CD4-positive, alpha-beta T cell treated with Interleukin-21 for 1 hour (primary cell): ENCODE measurements at regions not wholly inside any gene's neighbourhood (a gene's known extent, or its start where the extent isn't known, plus 50 kb on each side); places are given as distances from the start of the nearest gene placed in this dataset.
A peak's percentile ranks its signal among the peaks of the same experiment; 100 is the strongest.
"Not testable (repeated sequence)": the region's sequence is repeated elsewhere in the genome, so short reads cannot be mapped to it uniquely, and the experiment has no call there.

Source experiments
- DNase-seq: peaks from one replicate; pipeline ENCODE4 v3.0.0-alpha.2; 2020

DNA sequence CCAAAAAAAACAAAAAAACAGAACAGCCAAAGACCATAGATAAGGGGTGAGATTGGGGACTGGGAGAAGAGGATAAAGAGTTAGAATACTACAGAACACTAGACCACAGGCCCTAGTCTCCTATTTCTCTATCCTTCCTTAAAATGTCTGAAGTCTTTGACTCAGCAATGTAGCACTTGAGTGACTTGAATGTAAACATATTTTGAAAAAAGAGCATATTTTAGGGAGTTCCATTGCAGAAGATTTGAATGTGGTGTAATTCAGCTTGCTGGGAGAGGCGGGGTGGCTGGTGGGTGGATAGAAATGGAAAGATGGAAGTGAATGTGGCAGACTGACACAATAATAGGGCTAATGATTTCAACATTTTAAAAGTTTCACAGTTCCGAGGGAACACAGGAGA lies 144.9 kb downstream of the CHIC2 start:
- no peak for DNase-seq

DNA sequence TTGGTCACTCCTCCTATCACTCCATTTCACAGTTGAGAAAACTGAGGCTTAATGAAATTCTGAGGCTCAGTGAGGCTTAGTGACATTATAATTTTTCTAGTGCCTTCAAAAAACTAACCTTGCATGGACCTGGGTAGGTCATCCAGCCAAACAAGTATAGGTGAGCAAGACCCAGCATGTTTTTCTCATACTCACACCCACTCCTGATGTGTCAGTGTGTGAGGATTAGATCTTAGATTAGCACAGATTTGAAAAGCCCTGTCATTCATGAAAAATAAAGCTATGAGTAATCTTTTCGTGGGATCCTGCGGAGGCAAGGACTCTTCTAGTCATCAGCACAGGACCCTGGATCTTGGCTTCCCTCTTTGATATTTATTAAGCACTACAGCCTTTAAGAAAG lies 146.7 kb downstream of the CHIC2 start:
- no peak for DNase-seq

DNA sequence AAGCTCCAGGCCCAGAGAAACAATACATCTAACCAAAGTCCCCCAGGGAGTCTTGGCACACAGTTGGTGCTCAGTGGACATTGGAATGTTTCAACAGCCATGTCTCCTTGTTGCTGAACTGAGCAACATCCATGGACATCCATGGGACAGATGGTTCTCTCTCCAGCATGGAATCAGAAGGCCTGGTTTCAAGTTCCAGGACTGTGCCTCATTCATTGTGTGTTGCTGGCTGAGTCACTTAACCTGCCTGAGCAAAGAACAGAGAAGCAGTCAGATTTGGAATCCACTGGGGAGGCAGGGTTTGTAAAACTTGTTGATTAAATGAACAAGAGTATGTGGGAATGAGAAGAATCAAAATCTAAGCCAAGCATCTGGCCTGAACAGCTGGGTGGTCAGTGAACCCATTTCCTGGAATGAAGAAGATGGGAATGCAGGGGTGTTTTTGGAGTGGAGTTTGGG lies 147.9 kb downstream of the CHIC2 start:
- no peak for DNase-seq

DNA sequence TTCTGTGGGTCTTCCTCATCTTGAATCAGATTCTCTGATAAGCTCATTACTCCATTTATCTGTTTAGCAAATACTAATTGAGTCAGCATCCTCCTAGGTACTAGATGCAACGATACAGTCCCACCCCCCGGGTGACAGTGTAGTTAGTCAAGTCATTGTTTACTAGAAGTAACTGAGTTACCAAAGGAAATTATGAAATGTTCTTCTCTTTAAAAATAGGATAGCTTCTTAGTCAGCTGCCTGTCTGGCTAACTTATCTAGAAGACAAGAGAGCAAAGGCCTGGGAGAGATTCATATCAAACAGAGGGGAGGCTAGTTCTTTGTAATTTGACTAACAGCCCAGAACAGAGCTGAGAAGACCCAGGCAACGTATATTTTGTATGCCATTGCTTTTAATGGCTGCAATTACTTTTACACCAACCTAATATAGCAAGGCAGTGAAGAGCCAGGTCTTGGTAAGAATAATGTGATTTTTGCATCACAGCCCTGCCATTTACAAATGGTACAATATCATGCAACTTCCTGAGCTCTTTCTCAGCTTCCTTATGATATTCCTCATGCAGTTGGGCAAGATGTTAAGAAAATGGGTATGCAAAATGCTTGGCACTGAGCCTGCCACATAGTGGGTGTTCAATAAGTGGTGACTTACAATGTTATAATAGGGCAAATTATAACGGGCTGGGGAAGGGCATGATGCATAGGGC lies 149.9 kb downstream of the CHIC2 start:
- no peak for DNase-seq

DNA sequence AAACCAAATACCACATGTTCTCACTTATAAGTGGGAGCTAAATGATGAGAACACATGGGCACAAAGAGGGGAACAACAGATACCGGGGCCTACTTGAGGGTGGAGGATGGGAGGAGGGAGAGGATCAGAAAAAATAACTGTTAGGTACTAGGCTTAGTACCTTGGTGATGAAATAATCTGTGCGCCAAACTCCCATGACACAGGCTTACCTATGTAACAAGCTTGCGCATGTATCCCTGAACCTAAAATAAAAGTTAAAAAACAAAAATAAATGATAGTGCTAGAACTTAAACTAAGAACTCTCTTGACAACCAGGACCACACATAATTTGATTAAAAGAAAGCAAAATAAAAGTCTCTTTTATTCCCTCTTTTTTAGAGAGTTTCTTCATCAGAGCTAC lies 150.6 kb downstream of the CHIC2 start:
- no peak for DNase-seq

DNA sequence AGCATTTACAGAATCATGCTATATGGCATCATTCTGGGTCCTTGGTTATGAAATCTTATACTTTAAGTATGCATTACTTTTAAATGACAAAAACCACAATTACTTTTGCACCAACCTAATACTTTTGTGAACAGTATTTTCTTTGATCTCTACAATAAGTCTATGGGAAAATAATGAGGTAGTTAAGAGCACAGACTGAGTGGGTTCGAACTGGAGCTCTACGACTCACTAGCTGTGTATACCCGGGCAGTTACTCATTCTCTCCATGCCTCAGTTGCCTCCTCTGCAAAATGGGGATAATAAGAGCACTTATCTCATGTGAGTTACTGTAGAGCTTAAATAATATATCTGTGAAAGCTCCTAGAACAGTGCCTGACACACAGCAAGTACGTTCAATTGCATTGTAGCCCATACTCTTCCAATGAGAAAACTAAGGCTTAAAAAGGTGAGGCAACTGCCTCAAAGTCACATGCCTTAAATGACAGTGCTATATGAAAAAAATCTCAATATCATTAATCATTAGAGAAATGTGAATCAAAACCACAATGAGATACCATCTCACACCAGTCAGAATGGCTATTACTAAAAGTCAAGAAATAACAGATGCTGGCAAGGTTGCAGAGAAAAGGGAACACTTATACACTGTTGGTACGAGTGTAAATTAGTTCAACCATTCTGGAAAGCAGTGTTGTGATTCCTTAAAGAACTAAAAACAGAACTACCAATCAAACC lies 151.5 kb downstream of the CHIC2 start:
- DNase-seq: no peak

DNA sequence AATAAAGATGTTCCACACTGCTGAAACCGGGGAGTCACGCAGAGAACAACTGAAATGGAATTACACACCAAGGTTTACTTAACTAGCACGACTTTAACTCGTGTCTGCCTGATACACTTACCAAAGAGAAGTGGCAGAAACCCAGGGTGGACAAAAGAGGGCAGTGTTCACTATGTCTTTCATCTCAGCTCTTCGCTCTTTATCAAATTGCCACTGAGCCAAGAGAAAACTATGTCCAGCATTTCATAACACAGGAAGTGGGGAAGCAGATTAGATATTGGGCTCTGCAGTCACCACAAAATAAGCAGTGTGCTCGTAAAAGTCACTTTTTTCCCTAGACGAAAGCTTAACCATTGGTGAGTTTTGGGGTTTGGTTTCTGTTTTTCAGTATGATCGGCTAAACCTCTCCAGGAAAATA lies 155.7 kb downstream of the CHIC2 start:
- peak; percentile 24 for DNase-seq

DNA sequence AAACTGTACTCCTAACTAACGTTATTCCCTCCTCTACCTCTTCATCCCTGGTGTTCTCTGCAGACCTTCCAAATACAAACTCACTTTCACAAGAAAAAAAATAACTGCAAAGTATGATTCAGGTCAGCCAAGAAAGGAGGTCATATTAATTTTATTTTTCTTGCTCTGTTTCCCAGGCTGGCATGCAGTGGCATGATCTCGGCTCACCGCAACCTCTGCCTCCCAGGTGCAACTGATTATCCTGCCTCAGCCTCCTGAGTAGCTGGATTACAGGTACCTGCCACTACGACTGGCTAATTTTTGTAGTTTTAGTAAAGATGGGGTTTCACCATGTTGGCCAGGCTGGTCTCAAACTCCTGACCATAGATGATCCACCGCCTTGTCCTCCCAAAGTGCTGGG lies 156.6 kb downstream of the CHIC2 start:
- DNase-seq: no peak

DNA sequence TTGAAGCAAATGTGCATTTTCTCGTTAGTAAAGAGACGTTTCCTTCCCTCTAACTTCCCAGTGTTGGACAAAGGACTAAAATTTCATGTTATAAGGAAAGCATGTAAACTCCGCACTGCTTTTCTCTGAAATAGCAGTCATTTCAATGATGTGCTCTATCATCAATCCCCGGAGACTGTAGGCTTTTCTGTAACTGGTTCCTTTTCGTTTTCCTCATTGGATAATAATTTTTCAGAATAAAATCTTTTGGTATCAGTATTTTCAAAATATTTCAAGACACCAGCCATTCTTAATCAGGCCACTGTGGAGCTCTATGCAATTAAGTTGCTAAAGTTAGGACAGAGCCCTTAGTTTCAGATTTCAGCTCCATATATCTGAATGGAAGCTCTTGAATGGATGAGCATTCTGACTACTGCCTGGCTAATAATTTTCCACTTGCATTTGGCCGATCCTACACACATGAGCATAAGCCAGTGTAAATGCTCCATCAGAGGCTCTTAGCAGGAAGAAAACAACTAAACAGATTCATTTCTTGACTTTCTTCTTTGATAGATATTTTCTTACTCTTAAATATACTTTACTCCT lies 157.7 kb downstream of the CHIC2 start:
- DNase-seq: no peak

DNA sequence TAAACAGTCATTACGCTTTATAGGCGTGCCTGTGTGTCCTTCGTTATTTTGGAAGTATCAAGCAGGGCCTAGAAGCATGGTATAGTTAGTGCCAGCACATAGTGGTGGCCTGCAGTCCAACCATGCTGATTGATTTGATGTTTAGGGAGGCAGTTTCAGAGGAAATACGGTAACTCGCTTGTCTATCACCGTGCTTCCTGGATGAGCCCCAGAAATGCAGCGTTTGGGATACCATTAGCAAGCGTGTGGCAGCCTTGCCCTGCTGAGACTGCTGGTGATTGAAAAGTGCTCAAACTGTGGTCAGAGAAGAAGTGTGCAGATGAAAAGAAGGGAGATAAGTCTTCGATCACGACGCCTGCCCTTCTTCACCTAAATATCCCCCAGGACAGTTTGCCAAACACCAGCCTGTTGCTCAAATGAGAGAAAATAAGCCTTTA lies 158.4 kb downstream of the CHIC2 start:
- DNase-seq: no peak

DNA sequence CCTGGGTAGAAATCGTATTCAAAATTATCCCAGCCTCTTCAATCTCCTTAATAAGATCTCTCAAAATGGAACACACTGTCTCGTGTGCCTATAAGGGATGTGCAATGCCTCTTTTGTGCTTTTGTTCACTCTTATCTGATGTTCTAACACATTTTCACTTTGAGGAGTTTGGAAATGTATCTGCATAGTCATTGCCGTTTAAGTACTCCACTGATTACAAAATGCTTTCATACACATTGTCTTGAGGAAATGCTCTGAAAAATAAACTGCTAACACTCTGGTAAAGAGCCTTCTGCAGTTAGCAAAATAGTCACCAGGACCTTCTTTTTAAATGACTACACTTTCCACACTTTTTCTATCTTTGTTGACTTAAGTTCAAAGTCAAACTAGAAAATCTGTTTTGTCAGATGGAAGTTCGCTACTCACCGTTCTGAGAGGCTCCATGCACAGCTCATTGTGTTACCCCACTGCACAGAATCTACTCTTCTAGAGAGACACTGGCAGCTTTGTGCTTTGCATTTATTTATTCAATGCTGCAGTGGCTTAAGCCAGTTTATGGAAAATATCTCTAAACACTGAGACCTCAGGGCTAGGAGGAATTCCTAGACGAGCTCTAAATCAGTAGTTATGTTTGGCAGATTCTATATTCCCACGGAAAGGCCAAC lies 159.0 kb downstream of the CHIC2 start:
- no peak for DNase-seq

DNA sequence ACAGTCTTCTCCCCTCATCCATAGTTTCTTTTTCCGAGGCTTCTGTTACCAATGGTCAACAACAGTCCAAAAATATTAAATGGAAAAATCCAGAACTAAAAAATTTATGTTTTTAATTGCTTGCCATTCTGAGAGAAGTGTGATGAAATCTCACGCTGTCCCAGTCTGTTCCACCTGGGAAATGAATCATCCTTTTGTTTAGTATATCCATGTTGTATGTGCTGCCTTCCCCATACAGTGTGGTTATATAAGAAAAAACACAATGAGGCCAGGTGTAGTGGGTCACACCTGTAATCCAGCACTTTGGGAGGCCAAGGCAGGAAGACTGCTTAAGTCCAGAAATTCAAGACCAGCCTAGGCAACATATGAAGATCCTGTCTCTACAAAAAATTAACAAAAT lies 161.6 kb downstream of the CHIC2 start:
- no peak for DNase-seq

DNA sequence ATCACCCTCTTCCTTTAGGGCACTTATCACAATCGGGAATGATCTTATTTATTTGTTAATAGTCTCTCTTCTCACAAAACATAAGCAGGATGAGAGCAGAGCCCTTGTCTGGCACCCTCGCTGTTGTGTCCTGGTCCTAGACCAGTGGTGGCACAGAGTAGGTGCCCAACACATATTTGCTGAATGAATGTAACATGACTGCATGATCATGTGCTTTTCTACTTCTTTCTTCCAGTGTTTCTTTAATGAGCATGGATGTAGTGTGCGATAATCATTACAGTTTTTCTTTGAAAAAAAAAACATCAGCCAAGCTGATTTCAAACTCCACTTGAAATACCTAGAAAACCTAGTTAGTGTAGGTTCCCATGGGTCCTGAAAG lies 164.1 kb downstream of the CHIC2 start:
- no peak for DNase-seq

DNA sequence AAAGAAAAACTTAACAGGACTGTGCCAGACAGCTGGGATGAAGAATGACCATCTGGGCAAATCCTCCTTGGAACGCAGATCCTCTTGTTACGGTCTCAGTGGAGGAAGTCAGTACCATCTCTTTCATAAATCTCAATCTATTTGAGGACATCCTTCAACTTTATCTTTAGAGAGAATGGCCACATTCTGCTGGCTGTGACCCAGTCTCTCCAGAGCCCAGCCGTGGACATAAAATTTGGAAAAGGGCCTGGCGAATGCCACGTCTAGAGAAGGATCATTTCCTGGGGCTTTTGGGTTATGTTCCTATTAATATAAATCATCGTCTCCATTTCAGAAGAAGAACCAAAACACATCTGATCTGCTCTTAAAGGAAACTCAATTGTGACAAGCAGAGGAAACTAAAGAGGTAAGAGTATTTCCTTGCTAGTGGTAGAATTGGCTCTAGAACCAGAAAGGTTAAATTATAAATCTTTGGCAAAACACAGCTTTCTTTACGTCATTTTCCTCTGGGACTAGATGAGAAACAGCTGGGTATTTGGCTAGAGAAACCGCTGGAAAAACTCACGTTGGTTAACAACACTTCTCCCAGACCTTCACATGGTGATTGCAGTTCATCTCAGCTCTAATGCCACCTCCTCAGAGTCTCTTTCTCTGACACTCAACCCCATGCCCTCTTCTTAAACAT lies 164.7 kb downstream of the CHIC2 start:
- no peak for DNase-seq

DNA sequence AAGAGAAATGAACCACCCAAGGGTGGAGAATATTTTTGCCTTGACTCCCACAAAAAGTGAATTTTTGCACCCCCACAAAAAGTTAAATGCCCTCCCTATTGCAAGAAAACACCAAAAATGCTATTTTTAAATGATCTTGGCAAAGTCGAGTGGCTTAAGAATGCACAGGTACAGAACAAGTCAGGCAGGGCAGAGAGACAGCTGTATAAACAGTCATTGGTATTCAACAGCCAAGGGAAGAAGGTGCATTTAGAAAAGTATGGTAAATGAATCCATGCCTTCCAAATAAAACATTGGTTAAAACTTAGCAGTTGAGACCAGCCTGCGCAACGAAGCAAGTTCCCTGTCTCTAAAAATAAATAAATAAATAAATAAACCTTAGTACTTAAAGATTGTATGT lies 169.3 kb downstream of the CHIC2 start:
- DNase-seq: no peak

DNA sequence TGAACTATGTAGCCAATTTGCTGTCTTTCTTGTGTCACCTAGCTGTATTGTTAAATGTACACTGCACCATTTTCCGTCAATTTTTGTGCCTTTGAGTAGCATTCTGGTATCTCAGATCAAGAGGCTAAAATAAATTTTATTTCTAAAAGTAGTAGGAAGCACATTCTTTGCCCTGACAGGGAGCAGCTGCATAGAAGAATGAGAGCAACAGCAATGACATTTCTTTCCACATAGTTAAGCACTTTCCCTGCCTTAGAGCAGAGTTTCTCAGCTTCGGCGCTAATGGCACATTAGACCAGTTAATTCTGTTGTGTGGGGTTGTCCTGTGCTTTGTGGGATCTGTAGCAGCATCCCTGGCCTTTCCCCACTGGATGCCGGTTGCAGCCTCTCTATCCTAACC lies 173.9 kb downstream of the CHIC2 start:
- DNase-seq: no peak

DNA sequence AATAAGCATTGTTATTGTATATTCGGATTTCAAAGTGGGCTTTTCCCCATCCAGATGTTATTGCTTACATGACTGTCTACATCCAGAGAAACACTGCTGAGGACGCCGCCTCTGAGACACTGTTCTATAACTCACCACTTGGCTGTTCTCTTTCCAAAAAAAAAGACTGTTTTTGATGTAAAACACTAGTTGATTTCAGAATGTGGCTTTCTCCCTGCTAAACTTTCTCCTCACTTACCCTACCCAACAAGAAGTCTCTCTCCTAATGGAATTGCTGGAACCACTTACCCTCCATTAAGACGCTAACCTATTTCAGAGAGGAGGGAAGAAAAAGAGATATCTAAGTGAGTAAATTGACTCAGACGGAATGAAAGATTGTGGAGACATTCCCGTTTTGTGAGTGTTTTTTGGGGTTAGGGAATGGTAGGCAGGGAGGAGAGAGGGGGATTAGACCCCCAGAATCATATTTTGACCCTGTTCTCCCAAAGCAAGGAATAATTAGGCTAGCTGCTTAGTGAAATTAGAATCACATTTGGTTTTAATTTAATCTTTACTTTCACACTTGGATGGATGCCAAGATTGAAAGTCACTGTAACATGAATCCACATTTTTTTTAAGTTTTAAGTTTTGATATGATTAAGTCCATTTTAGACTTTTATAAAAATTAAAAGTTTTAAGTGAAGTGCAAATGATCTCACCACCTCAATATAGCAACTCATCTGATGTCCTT lies 174.9 kb downstream of the CHIC2 start:
- no peak for DNase-seq

DNA sequence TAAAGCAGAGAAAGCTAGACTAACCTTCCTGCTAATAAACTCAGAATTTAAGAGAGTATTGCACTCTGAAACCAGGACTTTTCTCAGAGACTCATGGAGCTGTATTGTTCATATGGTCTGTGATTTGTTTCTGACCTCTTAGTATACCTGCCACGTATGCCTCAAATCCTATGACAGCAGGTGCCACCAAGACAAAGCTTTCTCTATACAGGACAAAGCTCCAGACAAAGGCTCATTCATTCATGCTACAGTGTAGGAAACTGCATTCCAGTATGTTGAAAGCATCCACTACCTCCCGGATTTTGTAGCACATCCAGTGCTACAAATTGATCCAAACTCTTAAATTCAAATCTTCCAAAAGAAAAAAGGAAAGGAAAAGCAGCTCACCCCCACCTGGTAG lies 178.3 kb downstream of the CHIC2 start:
- DNase-seq: no peak

DNA sequence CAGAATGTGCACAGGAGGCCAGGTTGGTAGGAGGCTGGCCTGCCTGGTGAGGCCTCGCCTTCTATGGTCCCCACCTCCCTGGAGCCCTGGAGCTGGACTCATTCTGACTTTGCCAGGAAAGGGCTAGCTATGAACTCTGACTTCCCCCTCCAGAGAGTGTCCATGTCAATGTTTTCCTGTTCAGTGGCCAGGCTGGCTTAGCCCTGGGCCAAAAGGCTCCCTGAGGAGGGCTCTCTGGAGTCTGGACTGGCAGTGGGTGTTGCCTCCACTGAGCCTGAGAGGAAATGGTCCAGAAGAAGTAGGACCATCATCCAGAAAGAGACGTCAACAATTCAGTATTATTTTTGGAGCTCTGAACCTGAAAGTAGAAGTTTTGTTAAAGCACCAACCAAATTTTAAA lies 178.7 kb downstream of the CHIC2 start:
- DNase-seq: no peak

DNA sequence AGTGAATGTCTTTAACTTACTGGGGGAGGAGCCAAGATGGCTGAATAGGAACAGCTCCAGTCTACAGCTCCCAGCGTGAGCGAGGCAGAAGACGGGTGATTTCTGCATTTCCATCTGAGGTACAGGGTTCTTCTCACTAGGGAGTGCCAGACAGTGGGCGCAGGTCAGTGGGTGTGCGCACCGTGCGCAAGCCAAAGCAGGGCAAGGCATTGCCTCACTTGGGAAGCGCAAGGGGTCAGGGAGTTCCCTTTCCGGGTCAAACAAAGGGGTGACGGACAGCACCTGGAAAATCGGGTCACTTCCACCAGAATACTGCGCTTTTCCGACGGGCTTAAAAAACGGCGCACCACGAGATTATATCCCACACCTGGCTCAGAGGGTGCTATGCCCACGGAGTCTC lies 187.3 kb downstream of the CHIC2 start:
- not testable (repeated sequence) for DNase-seq

DNA sequence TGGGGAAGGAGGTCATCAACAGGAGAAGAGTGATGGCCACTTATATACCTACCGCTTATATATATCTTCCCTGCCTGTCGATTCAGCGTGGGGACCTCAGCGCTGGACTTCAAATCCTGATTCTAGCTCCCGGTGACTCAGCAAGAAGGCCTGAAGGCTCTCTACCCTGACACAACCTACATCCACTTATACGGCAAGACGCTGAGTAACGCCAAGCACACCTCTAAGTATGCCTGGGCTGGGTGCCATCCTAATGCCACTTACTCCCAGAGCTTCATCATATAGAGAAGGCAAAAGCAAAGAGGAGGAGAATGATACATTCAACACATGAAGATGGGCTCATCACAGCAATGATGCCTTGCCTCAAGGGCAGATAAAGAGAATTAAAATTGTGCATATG lies 198.3 kb downstream of the CHIC2 start:
- DNase-seq: no peak

DNA sequence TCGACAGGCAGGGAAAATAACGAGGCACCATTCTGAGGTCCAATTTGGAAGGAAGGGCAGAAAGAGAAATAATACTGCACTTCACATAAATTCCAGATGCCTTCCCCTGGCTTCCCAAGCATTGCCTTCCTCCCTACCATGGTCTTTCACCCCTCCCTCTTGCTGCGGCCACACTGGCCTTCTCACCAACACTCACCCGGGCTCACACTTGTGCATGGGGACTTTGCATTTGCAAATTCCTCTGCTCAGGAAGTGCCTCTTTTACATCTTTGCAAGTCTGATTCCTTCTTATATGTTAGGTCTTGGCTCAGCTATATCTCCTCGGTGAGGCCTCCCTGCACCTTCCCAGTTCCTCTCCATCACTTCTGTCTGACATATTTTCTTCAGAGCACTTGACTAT lies 199.4 kb downstream of the CHIC2 start:
- no peak for DNase-seq
